B cell (primary cell): ENCODE measurements at regions not wholly inside any gene's neighbourhood (a gene's known extent, or its start where the extent isn't known, plus 50 kb on each side); places are given as distances from the start of the nearest gene placed in this dataset.

Experiments used
- CTCF ChIP-seq: fragments of 200-600 bp; IDR thresholded peaks from one replicate; pipeline ENCODE4 v1.8.0; 2022; ENCODE audit warnings: antibody characterized with exemption, mild to moderate bottlenecking
- EZH2 ChIP-seq: IDR thresholded peaks from 2 replicates; pipeline ENCODE4 v1.6.1; 2012; ENCODE audit warnings: borderline replicate concordance, low read depth, mild to moderate bottlenecking, moderate library complexity, low read length; ENCODE audit not compliant: insufficient read depth, poor library complexity, severe bottlenecking

DNA sequence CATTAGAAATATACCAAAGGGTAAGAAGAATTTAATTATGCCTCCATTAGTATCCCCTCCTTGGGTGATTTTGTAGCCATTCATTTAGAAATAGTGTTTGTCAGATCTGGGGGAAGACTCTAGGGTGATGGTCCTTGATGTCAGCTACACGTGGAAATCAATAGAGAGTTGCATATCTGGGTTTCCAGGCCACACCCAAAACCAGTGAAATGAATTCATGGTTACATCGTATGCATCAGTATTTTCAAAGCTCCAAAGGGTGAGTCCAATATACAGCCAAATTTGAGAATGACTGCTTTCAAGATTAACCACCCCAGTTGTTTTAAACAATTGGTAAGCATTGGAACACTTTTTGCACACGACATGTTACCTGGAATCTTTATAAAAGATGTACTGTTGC, 173.4 kb upstream of the SGCD start:
- TF ChIP-seq CTCF (no peak), EZH2 (no peak)
